Glutamatergic neuron (in vitro differentiated cells): ENCODE measurements at regions not wholly inside any gene's neighbourhood (a gene's known extent, or its start where the extent isn't known, plus 50 kb on each side); places are given as distances from the start of the nearest gene placed in this dataset.

ENCODE experiments used
- DNase-seq: peaks from one replicate; pipeline ENCODE4 v3.0.0; 2022
- H3K27ac Mint-ChIP-seq: one replicate; pipeline ENCODE4 v1.8.0; 2020; ENCODE audit warnings: mild to moderate bottlenecking, mixed read lengths, inconsistent platforms; ENCODE audit not compliant: unreplicated experiment
- H3K27me3 Mint-ChIP-seq: one replicate; pipeline ENCODE4 v1.8.0; 2020; ENCODE audit warnings: mild to moderate bottlenecking, moderate library complexity, mixed read lengths, inconsistent platforms; ENCODE audit not compliant: unreplicated experiment
- H3K36me3 Mint-ChIP-seq: one replicate; pipeline ENCODE4 v1.8.0; 2020; ENCODE audit warnings: mild to moderate bottlenecking, mixed read lengths, inconsistent platforms; ENCODE audit not compliant: unreplicated experiment
- H3K4me1 Mint-ChIP-seq: one replicate; pipeline ENCODE4 v1.8.0; 2020; ENCODE audit warnings: mild to moderate bottlenecking, low read depth, mixed read lengths, inconsistent platforms; ENCODE audit not compliant: unreplicated experiment
- H3K4me3 Mint-ChIP-seq: one replicate; pipeline ENCODE4 v1.8.0; 2020; ENCODE audit warnings: mild to moderate bottlenecking, mixed read lengths, inconsistent platforms; ENCODE audit not compliant: unreplicated experiment
- H3K9me3 Mint-ChIP-seq: one replicate; pipeline ENCODE4 v1.8.0; 2020; ENCODE audit warnings: mild to moderate bottlenecking, moderate library complexity, mixed read lengths, inconsistent platforms; ENCODE audit not compliant: unreplicated experiment
- CTCF ChIP-seq: fragments of 200-600 bp; sonication (generic); IDR thresholded peaks from one replicate; pipeline ENCODE4 v1.5.0; 2021; ENCODE audit not compliant: partially characterized antibody, unreplicated experiment

GRCh38 chr3:34863485-34863884 is 775.8 kb upstream of the ARPP21 start:
- H3K4me3 Mint-ChIP-seq: no peak overlapping the region
- H3K27ac Mint-ChIP-seq: no peak overlapping the region
- H3K36me3 Mint-ChIP-seq: no peaks in the 10 kb centered on the region
- no peak for TF ChIP-seq CTCF
- no peak for DNase-seq
- H3K4me1 Mint-ChIP-seq: peaks cover 33% of the 10 kb centered on the region
- H3K9me3 Mint-ChIP-seq: peaks cover 3% of the 10 kb centered on the region
- no peaks in the 10 kb centered on the region for H3K27me3 Mint-ChIP-seq

- TF ChIP-seq CTCF: no peak
- Mint-ChIP-seq H3K27me3 (no peaks in the 10 kb centered on the region), H3K27ac (no peak overlapping the region), H3K36me3 (no peaks in the 10 kb centered on the region), H3K4me3 (no peak overlapping the region), H3K9me3 (peaks cover 3% of the 10 kb centered on the region), H3K4me1 (peaks cover 33% of the 10 kb centered on the region)
- no peak for DNase-seq
Measured at GRCh38 chr3:34864011-34864410, 775.3 kb upstream of the ARPP21 start.

- Mint-ChIP-seq H3K27me3 (no peaks in the 10 kb centered on the region), H3K27ac (no peak overlapping the region), H3K36me3 (no peaks in the 10 kb centered on the region), H3K4me1 (peaks cover 33% of the 10 kb centered on the region), H3K9me3 (peaks cover 3% of the 10 kb centered on the region), H3K4me3 (no peak overlapping the region)
- TF ChIP-seq CTCF: no peak
- no peak for DNase-seq
Measured at GRCh38 chr3:34865346-34865745, 774.0 kb upstream of the ARPP21 start.

GRCh38 chr3:34868935-34869334 is 770.4 kb upstream of the ARPP21 start:
- no peak for DNase-seq
- Mint-ChIP-seq H3K27me3 (no peaks in the 10 kb centered on the region), H3K4me3 (no peak overlapping the region), H3K9me3 (peaks cover 3% of the 10 kb centered on the region), H3K36me3 (no peaks in the 10 kb centered on the region), H3K4me1 (peaks cover 10% of the 10 kb centered on the region), H3K27ac (no peak overlapping the region)
- no peak for TF ChIP-seq CTCF

GRCh38 chr3:34869696-34870095 is 769.6 kb upstream of the ARPP21 start:
- TF ChIP-seq CTCF: no peak
- peaks cover 3% of the 10 kb centered on the region for H3K9me3 Mint-ChIP-seq
- no peaks in the 10 kb centered on the region for H3K27me3 Mint-ChIP-seq
- no peak overlapping the region for H3K27ac Mint-ChIP-seq
- no peak for DNase-seq
- H3K4me3 Mint-ChIP-seq: no peak overlapping the region
- H3K4me1 Mint-ChIP-seq: peaks cover 5% of the 10 kb centered on the region
- no peaks in the 10 kb centered on the region for H3K36me3 Mint-ChIP-seq
